CD14-positive monocyte (primary cell): ENCODE measurements at regions not wholly inside any gene's neighbourhood (a gene's known extent, or its start where the extent isn't known, plus 50 kb on each side); places are given as distances from the start of the nearest gene placed in this dataset.

Experiments used
- DNase-seq, 3 donors: peaks; one replicate each; pipeline ENCODE4 v3.0.0-alpha.2; 2011 to 2022
- H2AFZ ChIP-seq: 2 replicates; pipeline ENCODE4 v1.6.0; 2012; ENCODE audit warnings: mild to moderate bottlenecking, low read depth, low read length, inconsistent platforms; ENCODE audit not compliant: insufficient read depth, poor library complexity, severe bottlenecking
- H3K27ac ChIP-seq, 2 donors: 1 replicate in 1 of 2; 2 replicates in 1 of 2; pipeline ENCODE4 v1.5.1; 2012 to 2013; ENCODE audit warnings: low read length in 2 of 2, control low read depth in 1 of 2, inconsistent platforms in 1 of 2, low read depth in 1 of 2, mild to moderate bottlenecking in 1 of 2
- H3K27me3 ChIP-seq, 2 donors: one replicate each; pipeline versions ENCODE4 v1.6.0 to v1.6.1; 2011 to 2013; ENCODE audit warnings: low read length in 2 of 2; ENCODE audit not compliant: control insufficient read depth in 2 of 2, insufficient read depth in 2 of 2
- H3K36me3 ChIP-seq, 2 donors: replicated peaks in 1 of 2; 1 replicate in 1 of 2; 2 replicates in 1 of 2; pipeline versions ENCODE4 v1.5.1 to v1.6.1; 2012 to 2013; ENCODE audit warnings: low read length in 2 of 2, control low read depth in 1 of 2, inconsistent platforms in 1 of 2, mild to moderate bottlenecking in 1 of 2; ENCODE audit not compliant: insufficient read depth in 2 of 2, control insufficient read depth in 1 of 2
- H3K4me1 ChIP-seq, 2 donors: 1 replicate in 1 of 2; 2 replicates in 1 of 2; pipeline versions ENCODE4 v1.5.1 to v1.6.1; 2012 to 2013; ENCODE audit warnings: low read length in 2 of 2, control low read depth in 1 of 2, inconsistent platforms in 1 of 2, mild to moderate bottlenecking in 1 of 2, moderate library complexity in 1 of 2; ENCODE audit not compliant: insufficient read depth in 2 of 2, control insufficient read depth in 1 of 2
- H3K4me2 ChIP-seq: replicated peaks from 2 replicates; pipeline ENCODE3; 2012; ENCODE audit warnings: low read length, moderate library complexity, mild to moderate bottlenecking; ENCODE audit not compliant: poor library complexity, severe bottlenecking; ENCODE audit errors: extremely low read depth
- H3K4me3 ChIP-seq, 3 experiments: fragments of 200-600 bp in 1 of 3; sonication (generic) in 1 of 3; replicated peaks in 1 of 3; 1 replicate in 2 of 3; 2 replicates in 1 of 3; pipeline ENCODE4 v1.5.1; 2011 to 2013; ENCODE audit warnings: low read length in 3 of 3, mild to moderate bottlenecking in 3 of 3, control low read depth in 2 of 3, low read depth in 2 of 3, inconsistent platforms in 1 of 3, moderate library complexity in 1 of 3
- H3K79me2 ChIP-seq: 2 replicates; pipeline ENCODE4 v1.6.0; 2012; ENCODE audit warnings: mild to moderate bottlenecking, control low read depth, inconsistent platforms, low read length, moderate library complexity; ENCODE audit not compliant: insufficient read depth
- H3K9ac ChIP-seq: 2 replicates; pipeline ENCODE4 v1.6.0; 2017; ENCODE audit warnings: low read length, mild to moderate bottlenecking; ENCODE audit not compliant: insufficient read depth, poor library complexity, severe bottlenecking
- H3K9me3 ChIP-seq, 2 donors: replicated peaks in 1 of 2; 1 replicate in 1 of 2; 2 replicates in 1 of 2; pipeline versions ENCODE4 v1.5.1 to v1.6.1; 2012 to 2013; ENCODE audit warnings: low read length in 2 of 2, control low read depth in 1 of 2; ENCODE audit not compliant: control insufficient read depth in 1 of 2, insufficient read depth in 1 of 2
- H4K20me1 ChIP-seq: 2 replicates; pipeline ENCODE4 v1.6.0; 2012; ENCODE audit warnings: mild to moderate bottlenecking, low read length, control low read depth, moderate library complexity; ENCODE audit not compliant: insufficient read depth
- H3K27ac Mint-ChIP-seq, 7 donors: one replicate each; pipeline ENCODE4 v1.8.0; 2020; ENCODE audit warnings: mild to moderate bottlenecking in 7 of 7, mixed read lengths in 7 of 7, moderate library complexity in 6 of 7, inconsistent platforms in 2 of 7
- H3K27me3 Mint-ChIP-seq, 3 donors: one replicate each; pipeline ENCODE4 v1.8.0; 2021 to 2022; ENCODE audit warnings: low read depth in 3 of 3, mild to moderate bottlenecking in 3 of 3, mixed read lengths in 3 of 3, moderate library complexity in 3 of 3, inconsistent platforms in 1 of 3
- H3K36me3 Mint-ChIP-seq, 2 donors: one replicate each; pipeline ENCODE4 v1.8.0; 2020; ENCODE audit warnings: mixed read lengths in 2 of 2, inconsistent platforms in 1 of 2, mild to moderate bottlenecking in 1 of 2
- H3K4me1 Mint-ChIP-seq: one replicate; pipeline ENCODE4 v1.8.0; 2020; ENCODE audit warnings: mild to moderate bottlenecking, mixed read lengths
- H3K4me3 Mint-ChIP-seq, 2 donors: one replicate each; pipeline ENCODE4 v1.8.0; 2020; ENCODE audit warnings: mild to moderate bottlenecking in 2 of 2, mixed read lengths in 2 of 2, moderate library complexity in 1 of 2
- H3K9me3 Mint-ChIP-seq, 7 donors: one replicate each; pipeline ENCODE4 v1.8.0; 2020 to 2022; ENCODE audit warnings: mixed read lengths in 7 of 7, mild to moderate bottlenecking in 6 of 7, moderate library complexity in 6 of 7, inconsistent platforms in 2 of 7
- CTCF ChIP-seq: fragments of 200-600 bp; IDR thresholded peaks from one replicate; pipeline ENCODE4 v1.8.0; 2022; ENCODE audit warnings: antibody characterized with exemption, mild to moderate bottlenecking
- WGBS: methylation state at CpG from one replicate; pipeline ENCODE4 v1.1.5; 2013; ENCODE audit warnings: missing lambda C conversion rate; ENCODE audit not compliant: insufficient coverage; 5-methylcytosine and 5-hydroxymethylcytosine counted together
- intact Hi-C, 2 donors: fragments of 100-400 bp; cut with micrococcal nuclease; formaldehyde crosslinking; loops; one replicate each; pipeline versions ENCODE4 v1.15.0 to v1.15.1; 2023

DNA sequence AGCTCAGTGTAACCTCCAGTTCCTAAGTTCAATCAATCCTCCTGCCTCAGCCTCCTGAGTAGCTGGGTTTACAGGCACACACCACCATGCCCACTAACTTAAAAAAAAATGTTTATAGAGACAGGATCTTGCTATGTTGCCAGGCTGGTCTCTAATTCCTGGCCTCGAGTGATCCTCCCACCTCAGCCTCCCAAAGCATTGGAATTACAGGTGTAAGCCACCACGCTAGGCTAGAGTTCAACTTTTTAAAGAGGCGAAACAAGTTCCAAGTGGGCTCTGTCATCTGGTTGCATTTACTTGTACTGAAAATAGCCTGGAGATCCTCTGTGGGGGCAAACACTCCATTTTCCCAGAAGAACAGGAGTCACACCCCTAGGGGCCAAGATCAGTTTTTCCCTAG is 100.7 kb upstream of the RIPOR2 start:
- Histone ChIP-seq H3K4me2 (peak overlapping the region; percentile 81), H3K4me3 (peak overlapping the region in 1 of 3 experiments; percentile 71), H3K27me3 (no peaks in the 10 kb centered on the region), H2AFZ (peak overlapping the region; percentile 93), H4K20me1 (no peaks in the 10 kb centered on the region), H3K4me1 (peaks cover 25 to 50% of the 10 kb centered on the region in 2 donors), H3K79me2 (peaks cover 41% of the 10 kb centered on the region), H3K9ac (no peak overlapping the region), H3K36me3 (no peaks in the 10 kb centered on the region), H3K27ac (peak overlapping the region in 1 of 2 donors; percentile 93), H3K9me3 (no peaks in the 10 kb centered on the region)
- 93% methylated on average over 3 of the region's 3 CpGs for WGBS
- Mint-ChIP-seq H3K4me3 (peak overlapping the region in 1 of 2 donors; percentile 89), H3K36me3 (peaks cover 0 to 5% of the 10 kb centered on the region in 2 donors), H3K27me3 (no peaks in the 10 kb centered on the region), H3K4me1 (peaks cover 37% of the 10 kb centered on the region), H3K9me3 (peaks cover 0 to 4% (median 2%) of the 10 kb centered on the region in 7 donors), H3K27ac (peak overlapping the region in 5 of 7 donors; percentile 20 to 98 (median 87))
- intact Hi-C loops: loop anchor here in 1 of 2 donors (5.0 kb wide), 1 partner anchor 36 kb away; no protein-coding TSS in a partner anchor
- DNase-seq: no peak
- no peak for TF ChIP-seq CTCF

DNA sequence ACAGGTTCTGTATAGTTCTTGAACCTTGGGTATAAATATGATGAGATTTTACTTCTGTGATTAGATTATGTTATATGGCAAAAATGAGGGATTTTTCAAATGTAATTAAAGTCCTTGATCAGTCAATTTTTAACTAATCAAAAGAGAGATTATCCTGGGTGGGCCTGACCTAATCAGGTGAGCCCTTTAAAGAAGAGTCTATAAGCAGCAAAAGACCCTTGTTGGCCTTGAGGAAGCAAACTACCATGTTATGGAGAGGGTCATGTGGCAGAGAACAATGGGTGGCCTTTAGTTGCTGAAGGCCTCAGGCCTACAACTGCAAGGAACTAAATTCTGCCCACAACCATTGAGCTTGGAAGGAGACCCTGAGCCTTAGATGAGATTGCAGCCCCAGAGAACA is 102.5 kb upstream of the RIPOR2 start:
- Mint-ChIP-seq H3K27ac (peak overlapping the region in 1 of 7 donors; percentile 57), H3K9me3 (peaks cover 0 to 4% (median 2%) of the 10 kb centered on the region in 7 donors), H3K36me3 (peaks cover 0 to 3% of the 10 kb centered on the region in 2 donors), H3K4me1 (peaks cover 52% of the 10 kb centered on the region), H3K4me3 (no peak overlapping the region), H3K27me3 (no peaks in the 10 kb centered on the region)
- Histone ChIP-seq H3K79me2 (peaks cover 26% of the 10 kb centered on the region), H3K36me3 (no peaks in the 10 kb centered on the region), H3K4me2 (no peak overlapping the region), H3K27me3 (no peaks in the 10 kb centered on the region), H4K20me1 (no peaks in the 10 kb centered on the region), H2AFZ (peak overlapping the region; percentile 16), H3K4me3 (no peak overlapping the region), H3K27ac (peak overlapping the region in 1 of 2 donors; percentile 17), H3K4me1 (peaks cover 41 to 67% of the 10 kb centered on the region in 2 donors), H3K9ac (no peak overlapping the region), H3K9me3 (no peaks in the 10 kb centered on the region)
- TF ChIP-seq CTCF: no peak
- intact Hi-C loops: loop anchor here in 1 of 2 donors (5.0 kb wide), 1 partner anchor 34 kb away; no protein-coding TSS in a partner anchor
- no peak for DNase-seq
